ENCODE measurements at regions not wholly inside any gene's neighbourhood (a gene's known extent, or its start where the extent isn't known, plus 50 kb on each side); places are given as distances from the start of the nearest gene placed in this dataset.

DNA sequence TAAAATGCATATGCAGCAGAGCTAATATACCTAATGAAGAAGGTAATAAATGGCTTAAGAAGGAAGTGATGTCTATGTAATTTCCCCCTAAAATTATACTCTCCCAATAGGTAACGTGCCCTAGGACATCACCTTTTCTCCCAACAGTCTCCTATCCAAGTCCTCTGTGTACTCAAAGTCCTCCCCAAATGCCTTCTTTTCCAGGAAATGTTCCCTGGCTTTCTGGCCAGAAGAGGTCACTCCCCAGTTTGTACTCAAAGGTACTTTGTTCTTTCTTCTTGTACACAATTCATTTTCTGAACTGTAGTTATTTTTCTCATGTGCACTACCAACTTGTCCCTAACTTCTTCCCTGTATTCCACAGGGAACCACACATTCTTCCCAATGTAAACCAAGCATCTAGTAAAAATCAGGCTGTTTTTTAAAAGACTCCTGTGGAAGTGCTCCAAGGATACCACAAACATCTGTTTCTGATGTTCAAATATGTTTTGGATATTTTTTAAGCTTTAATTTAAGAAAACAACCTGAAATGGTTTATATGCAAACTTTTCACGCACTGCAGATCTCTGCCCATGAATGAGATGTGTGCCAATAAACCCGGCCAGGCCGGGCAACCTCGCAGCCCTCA is 262.3 kb upstream of the KLF14 start:
- DNase-seq (ENCODE audit: low spot score) = no peak

DNA sequence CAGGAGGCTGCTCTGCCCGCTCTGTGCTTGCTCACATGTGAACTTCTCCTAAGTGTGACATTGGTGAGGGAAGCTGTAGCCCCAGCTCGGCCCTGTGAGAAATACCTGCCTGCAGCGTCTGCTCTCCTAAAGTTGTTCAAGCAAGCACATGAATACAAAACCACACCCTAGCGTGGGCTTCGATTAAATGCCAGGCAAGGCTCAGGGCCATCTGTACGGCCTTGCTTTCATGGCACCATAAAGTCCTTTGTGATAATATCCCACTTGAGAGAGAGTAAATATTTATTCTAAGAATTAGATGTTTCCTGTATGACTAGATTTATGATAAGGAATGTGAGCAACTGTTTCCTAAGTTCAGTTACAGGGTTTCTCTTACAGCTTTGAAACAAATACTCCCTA is 262.8 kb upstream of the KLF14 start:
- DNase-seq (ENCODE audit: low spot score) = peak; percentile 74

DNA sequence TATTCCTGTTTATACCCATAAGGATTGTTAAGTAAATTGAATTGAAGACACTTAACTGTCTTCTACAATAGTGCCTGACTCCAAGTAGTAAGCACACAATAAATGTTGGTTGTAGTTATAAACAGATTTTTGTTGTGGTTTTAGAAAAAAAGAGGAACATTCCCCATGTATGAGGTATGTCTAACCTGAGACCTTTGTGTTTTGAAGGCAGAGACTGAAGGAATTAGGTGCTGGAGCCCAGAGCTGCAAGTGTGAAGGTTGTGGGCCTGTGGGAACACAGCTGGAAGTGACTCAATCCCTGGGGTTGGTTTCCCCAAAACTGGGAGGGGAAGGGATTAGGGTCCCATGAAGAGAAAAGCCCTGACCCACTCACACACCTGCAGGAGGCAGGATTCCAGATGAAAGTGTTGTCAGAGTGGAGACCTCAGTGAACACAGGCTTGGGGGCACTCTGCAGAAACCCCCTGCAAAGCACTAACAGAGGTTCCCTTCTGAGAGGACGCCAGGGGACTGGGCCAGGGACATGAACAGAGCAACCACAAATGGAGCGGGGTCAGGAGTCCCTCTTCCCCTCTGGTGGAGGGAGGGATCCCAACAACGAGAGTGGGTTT is 265.1 kb upstream of the KLF14 start:
- DNase-seq (ENCODE audit: low spot score) = no peak

DNA sequence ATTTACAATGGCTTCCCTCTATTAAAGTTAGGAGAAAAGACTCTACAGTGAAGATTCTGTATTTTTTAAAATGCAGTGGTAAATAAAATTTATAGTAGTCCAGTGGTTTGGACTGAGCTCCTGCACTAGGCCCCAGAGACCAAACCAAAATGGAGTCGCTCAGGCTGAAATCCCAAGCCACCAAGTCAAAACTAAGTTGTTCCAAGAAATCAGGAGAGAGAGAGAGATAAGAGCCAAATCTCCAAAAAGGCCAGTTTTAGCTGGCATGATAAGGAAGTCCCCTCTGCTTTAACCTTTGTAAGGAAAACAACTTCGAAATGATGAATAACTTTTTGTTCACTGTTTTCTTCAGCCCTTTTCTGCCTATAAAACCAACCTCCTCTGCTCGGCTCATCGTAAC is 265.9 kb upstream of the KLF14 start:
- DNase-seq (ENCODE audit: low spot score) = no peak

DNA sequence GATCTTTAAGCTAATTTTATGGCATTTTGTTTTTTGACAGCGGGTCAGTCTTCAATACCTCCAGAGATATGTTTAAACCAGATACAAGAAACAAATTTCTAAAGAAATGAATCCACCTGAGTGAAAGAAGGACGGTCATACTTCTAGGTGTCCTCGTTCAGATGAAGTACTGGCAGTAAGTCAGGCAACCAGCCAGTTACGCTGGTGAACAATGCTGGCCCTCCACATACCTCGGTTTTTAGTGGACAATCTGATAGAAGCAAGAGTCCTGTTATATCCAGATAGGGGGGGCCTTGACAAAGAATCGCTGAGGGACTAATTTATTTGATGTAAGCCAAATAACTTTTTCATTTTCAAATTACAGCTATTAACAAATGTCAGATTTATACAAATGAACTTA is 266.4 kb upstream of the KLF14 start:
- no peak for DNase-seq (ENCODE audit: low spot score)

DNA sequence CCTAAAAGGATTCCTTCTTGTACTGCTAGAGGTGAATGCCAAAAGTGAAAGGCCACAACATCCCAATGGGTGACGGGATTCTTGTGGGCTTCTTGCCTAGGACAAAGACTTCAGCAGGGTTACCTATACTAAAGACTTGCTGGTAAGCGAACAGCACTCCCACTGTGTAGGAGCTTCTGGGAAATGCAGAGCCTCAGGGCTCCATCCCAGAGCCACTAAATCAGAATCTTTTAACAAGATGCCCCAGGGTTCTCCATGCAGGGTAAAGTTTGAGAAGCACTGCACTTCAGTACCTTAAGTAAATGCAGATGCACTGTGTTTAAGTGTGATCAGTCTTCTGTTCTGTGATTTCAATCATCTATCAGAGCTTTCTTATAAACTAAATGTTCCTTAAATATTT is 266.9 kb upstream of the KLF14 start:
- no peak for DNase-seq (ENCODE audit: low spot score)

DNA sequence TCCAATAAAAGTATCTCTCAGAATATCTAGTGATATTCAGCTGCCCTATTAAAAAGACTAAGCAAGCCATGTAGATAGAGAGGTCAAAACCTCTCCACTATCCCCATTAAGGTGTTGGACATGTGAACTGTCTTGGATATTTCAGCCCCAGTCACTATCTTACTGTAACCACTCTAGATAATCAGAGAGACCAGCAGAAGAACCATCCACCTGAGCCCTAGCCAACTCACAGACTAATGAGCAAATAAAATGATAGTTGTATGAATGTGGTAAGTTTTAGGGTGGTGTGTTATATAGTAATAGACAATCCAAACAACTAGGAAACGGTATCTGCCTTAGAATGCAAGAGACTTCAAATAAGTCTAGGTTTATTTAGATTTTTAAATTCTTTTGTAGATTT is 268.6 kb upstream of the KLF14 start:
- DNase-seq (ENCODE audit: low spot score) = no peak

DNA sequence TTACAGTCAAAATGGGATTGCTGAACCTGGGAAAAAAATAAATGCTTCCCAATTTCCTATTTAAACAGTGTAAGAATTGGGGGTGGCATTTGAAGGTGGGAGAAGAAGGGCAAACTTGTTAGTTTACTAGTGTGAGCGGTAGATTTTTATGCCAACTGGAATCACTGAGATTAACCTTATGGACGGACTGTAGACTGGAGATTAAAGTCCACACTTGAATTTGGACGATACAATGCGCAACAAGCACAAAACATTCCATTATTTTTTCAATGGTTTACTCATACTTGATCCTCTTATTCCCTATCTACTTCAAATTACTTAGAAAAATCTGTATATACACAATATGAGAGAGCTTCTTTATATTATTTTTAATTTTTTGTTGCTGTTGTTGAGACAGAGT is 269.6 kb upstream of the KLF14 start:
- no peak for DNase-seq (ENCODE audit: low spot score)

DNA sequence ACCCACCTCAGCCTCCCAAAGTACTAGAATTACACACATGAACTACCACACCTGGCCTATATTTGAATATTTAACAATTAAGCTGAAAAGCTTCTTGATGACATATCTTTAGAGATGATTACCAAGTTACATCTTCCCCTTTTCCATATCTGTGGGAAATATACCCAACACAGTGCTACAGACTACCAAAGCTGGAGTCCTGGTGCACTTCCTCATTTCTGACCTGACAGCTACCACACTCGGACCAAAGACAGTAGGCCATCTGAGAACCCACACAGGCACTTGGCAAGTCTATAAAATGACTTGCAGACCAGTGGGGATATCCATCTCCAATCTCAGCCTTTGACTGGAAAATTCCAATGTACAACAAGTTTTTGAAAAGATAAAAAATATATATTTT is 270.4 kb upstream of the KLF14 start:
- no peak for DNase-seq (ENCODE audit: low spot score)

DNA sequence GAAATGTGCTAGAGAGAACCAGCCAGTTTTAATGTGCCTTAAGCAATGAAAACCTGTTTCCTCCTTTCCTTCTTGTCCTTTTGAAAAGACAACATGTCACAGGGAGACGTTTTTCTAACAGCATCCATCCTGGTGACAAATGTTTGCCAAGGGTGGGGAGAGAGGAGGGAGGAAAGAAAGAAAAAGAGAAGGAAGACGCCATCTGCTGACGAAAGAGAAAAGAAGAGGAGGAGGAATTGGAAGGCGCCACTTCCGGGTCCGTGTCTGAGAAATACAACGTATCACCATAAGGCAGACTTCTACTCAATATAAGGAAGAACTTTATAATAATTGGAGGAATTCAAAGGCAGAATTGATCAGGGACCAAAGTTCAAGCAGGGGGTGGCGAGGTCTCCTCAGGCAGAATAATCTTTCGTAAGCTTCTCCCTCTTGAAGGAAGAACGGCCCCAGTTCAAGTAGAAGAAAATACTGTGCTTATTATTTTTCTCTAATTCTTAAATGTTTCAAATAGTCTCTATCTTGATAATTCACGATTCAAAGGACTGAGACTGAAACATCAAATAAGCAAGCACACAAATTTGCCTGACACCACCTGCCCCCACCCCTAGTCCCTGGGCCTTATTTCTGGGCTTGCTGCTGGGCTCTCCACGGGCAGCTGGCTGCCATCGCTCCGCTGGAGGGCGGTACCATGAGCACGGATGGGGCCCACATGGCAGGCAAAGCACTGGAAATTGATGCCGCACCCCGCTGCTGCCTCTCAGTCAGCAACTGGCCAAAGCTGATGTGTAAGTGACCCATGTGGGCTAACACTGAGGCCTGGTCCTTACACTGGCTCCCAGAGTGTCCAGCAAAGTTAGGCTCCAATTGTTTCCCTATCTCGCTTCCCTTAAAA is 273.7 kb upstream of the KLF14 start:
- DNase-seq (ENCODE audit: low spot score) = peak; percentile 80

DNA sequence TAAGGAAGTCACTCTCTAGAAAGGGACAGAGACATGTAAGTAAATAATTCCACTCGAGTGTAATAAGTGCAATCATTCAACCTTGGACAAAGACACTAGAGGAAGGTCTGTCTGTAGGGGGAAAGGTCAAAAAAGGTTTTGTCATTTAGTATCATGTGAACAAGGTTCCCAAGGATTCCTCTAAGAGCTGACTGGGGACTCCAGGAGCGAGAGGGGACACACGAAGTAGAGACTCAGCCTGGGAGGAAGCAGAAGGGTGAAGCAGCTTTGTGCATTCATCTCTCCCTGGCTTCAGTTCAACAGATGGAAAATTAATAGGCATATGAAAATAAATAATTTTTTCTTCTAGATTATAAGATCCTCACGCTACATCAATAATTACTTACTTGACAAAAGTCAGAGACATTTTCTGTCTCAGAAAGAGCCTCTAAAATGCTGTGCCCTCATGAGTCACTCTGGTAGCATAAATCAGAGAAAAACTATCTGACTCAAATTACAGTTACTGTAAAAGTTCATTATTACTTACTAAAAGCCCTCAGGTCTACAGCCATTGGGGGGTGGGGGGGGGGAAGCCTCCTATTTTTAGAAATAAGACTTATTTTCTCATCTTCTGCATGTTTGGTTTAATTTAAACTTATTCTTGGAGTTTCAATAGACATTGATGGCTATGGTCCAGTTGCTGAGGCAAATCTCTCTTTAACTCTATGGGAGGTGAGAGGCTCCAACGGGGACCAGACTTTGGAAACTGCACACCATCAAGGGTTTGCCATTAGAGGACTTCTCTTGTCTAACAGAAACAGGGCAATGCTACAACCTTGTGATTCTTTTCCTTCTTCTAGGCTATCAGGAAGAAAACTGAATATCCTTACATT is 275.1 kb upstream of the KLF14 start:
- DNase-seq (ENCODE audit: low spot score) = no peak

DNA sequence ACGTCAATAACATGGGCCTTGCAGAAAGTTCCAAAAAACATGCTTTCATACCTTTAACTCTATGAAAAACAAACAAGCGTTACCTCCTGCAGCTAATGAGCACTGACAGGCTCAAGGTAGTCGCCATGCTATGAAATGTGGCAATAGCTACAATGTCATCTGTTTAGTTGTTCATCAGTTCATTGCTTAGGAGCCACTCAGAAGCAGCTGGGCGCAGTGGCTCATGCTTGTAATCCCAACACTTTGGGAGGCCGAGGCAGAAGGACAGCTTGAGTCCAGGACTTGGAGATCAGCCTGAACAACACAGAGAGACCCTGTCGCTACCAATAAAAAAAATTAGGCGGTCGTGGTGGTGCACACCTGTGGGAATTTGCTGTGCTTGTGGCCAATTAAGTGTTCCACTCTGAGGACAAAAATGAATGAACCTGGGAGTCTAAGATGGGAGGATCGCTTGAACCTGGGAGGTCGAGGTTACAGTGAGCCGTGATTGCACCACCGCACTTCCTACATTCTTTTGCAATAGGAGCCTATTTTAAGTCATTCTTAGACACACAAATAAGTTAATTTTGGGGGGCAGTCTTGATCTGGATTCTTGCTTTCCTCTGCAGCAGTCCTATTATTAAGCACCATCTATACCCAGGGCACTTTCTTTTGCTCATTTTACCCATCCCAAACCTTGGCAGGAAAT is 276.2 kb upstream of the KLF14 start:
- DNase-seq (ENCODE audit: low spot score) = no peak

DNA sequence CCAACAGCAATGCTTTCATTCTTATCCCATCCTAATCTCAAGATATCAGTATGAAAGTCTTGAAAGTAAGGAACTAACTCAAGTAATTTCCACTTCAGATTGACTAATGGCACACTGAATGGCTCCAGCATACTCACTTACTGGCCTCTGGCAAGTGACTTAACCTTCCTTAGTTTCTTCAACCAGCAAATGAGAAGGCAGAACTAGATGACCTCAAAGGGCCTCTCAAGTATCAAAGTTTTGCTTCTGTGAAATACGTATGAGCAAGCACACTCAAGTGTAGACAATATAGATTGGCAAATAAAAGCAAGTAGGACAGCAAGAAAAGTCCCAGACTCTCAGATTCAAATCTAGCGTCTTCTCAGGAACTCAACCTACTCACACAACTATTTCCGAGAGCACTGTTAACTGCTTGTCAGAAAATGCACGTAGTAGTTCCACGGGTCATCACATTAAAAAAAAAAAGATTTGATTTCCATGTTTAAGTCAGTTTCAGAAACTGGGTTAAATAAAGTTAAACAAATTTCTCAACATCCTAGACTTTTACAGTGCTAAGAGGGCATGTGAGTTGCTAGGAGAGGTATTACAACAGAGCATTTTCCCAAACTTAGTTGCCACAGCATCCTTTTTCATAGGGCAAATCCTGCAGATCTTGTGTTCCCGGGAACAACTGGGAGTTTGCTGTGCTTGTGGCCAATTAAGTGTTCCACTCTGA is 276.9 kb upstream of the KLF14 start:
- no peak for DNase-seq (ENCODE audit: low spot score)

DNA sequence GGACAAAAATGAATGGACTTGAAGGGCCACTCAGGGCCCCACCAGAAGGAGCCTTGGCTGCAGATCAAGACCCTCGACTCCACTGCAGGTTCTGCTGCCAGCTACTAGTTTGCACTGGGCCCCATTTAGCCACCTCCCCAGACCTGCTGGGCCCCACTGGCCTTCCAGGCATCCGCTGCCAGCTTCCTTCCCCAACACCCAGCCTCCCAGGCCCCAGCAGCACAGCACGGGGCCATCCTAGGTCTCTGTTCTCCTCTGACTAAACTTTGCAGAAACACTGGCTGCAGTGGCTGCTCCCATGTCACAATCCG is 277.4 kb upstream of the KLF14 start:
- no peak for DNase-seq (ENCODE audit: low spot score)

DNA sequence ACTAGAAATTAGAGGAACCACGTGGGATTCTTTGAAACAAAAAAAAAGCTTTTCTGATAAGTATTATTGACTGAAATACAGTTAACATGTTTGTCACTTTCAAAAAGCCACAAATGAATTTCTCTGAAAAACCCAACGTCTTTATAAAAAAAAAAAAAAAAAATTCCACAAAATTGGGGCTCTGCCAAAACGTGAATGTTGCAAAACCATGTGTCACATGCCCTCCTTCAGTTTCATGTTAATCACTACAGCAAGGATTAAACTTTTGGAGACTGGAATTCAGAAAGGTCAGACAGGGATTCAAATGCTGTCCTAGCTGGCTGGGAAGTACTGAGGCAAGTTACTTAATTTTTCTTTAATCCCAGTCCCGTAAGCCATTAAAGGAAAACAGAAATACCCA is 278.0 kb upstream of the KLF14 start:
- no peak for DNase-seq (ENCODE audit: low spot score)

DNA sequence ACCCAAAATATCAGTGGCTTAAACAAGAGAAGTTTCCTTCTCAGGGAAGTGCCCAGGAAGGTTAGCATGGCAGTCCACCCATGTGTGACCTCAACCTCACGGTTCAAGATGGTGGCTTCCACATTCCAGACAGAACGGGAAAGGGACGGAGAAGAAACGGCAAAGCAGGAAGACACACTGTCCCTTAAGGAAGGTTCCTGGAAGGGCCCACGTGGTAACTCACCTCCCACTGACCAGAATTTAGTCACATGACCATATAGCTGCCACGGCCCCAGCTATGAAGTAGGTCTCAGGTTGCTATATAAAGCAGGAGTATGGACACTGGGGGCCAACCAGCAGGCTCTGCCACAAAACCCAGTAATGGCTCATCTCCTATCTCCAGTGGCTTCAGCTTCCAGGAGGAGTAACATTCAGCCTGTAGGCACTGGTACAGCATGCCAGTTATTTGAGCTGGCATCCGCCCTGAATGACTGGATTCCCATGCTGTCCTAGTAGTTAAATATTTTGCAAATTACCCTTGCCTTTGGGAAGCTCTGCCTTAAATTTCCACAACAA is 278.5 kb upstream of the KLF14 start:
- DNase-seq (ENCODE audit: low spot score) = no peak

DNA sequence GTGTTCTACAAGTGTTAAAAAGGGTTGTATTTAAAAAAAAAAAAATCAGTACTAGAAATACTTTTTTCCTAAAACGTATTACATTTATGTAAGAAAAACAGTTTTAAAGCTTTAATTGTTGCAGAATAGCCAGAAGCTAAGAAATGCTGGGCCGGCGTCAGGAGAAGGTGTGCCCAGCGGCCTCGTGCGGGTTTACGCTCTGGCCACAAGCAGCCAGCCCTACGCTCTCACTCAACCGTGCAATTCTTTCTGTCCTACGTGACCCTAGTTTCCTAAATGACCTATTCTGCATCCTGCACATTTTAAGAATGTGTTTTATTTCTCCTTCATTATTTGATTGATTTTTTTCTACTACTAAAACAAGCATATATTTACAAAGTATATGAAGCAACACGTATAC is 279.7 kb upstream of the KLF14 start:
- no peak for DNase-seq (ENCODE audit: low spot score)

DNA sequence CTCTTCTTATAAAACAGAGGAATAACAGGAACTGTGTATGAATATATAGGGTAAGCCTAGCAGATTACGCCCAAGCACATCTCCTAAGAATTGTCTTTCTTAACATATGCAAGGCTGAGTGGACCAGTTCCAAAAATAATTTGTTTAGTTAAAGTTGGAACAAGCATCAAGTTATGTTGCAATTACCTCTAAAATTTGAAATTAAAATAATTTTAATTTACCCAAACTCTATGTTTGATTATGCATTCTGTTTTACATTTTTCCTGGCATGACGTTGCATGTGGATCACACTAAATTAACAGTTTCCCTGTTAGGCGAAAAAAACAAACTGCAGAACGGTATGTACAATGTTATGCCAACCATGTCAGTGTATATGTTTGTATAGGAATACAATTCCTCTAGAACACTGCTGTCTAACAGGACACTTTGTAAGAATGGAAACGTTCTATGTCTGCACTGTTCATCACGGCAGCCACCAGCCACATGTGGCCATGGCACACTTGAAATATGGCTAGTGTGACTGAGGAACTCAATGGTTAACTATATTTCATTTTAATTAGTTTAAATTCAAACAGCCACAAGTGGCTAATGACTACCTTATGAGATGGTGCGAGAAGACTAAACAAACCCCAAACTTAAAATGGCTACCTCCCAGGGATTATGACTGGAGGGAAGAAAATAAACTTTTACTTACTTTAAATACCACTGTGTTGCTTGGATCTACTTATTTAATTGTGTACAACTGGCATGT is 281.1 kb upstream of the KLF14 start:
- no peak for DNase-seq (ENCODE audit: low spot score)

DNA sequence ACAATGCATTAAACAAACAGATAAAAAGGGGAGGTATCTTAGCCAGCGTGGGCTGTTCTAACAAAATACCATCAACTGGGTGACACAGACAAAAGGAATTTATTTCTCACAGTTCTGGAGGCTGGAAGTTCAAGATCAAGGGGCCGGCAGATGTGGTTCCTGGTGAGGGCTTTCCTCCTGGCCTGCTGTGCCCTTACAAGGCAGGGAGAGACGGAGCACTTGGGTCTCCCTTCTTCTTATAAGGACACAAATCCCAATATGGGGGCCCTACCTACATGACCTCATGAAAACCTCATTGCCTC is 281.6 kb upstream of the KLF14 start:
- DNase-seq (ENCODE audit: low spot score) = no peak

DNA sequence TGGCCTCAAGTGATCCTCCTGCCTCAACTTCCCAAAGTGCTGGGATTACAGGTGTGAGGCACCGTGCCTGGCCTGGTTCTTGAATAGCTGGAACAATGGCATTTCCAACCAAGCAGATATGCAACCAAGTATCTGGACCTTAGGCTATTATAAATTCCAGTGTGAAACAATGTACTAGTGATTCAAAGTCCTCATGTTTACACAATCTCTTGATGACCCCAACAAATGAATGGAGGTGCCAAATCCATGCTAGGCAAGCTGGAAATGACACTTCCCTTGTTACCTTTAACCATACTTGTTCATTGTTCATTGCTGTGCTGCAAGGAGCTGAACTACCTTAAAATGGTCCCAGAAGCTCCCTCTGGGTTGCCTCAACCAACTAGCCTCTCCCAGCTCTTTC is 282.2 kb upstream of the KLF14 start:
- no peak for DNase-seq (ENCODE audit: low spot score)
